GM18511 (cell line): ENCODE measurements at regions not wholly inside any gene's neighbourhood (a gene's known extent, or its start where the extent isn't known, plus 50 kb on each side); places are given as distances from the start of the nearest gene placed in this dataset.

ENCODE experiments used
- ATAC-seq: cut with Tn5 transposase; IDR thresholded peaks from one replicate; pipeline ENCODE4 v1.9.1; 2021; ENCODE audit warnings: mild to moderate bottlenecking, moderate library complexity; ENCODE audit not compliant: unreplicated experiment

DNA sequence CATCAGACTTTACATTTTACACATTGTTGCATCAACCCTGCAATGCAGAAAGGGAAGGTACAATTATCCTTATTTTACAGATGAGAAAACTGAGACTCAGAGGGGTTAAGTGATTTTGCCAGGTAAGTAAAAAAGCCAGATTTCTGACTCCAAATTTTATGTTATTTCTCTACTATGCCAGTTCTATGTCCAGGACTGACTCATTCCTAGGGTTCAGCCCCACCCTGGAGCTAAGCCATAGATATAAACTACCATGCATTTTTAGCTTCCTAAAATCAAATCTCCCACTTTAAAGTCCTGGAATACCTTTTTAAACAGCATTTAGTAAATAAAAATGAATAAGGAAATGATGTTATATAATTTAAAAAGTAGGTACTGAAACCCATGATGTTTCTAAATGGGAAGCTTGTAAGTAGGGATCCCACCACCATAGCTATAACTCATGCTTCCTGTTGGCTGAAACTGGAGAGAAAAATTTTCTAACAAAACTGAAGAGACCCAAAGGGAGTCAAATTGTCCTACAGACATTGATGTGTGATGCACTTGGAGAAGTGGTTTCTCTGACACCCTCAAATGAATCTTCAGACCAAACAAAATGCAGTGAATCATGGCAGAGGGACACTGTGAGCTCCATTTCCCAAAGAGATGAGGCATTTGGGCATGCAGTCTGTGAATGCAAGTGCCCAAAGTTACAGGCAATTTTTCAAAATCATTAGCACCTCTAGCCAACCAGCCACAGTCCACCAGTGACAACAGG is 301.7 kb upstream of the UMPS start:
- ATAC-seq = no peak

DNA sequence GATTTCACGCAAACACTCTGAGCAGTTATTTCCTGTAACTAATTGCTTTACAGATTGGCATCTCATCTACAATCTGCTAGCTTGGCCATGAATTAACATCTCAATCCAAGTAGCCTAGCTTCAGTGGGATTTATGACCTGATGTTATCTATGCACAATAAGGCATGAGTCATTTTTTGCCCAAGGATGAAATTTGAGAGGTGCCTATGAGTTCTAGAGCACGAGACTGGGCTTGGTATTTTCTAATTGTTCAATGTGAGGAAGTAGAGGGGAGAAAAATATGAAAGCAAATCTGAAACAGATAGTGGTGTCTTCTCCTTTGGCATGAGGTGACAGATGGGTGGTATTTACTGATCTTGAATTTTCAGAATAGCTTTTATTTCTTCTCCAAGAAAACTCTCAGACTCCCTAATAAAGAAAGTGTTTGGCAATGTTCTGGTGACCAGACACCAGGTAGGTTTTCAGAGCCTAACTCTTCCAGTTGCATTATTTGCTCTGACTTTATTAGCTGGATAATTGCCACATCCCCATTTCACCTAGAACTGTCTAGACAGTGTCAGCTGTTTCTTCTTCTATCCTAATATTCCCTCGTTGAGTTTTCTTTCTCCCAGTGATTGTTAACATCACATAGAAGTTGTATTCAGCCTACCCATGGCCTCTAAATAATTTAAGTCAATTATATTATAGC is 301.0 kb upstream of the UMPS start:
- no peak for ATAC-seq

DNA sequence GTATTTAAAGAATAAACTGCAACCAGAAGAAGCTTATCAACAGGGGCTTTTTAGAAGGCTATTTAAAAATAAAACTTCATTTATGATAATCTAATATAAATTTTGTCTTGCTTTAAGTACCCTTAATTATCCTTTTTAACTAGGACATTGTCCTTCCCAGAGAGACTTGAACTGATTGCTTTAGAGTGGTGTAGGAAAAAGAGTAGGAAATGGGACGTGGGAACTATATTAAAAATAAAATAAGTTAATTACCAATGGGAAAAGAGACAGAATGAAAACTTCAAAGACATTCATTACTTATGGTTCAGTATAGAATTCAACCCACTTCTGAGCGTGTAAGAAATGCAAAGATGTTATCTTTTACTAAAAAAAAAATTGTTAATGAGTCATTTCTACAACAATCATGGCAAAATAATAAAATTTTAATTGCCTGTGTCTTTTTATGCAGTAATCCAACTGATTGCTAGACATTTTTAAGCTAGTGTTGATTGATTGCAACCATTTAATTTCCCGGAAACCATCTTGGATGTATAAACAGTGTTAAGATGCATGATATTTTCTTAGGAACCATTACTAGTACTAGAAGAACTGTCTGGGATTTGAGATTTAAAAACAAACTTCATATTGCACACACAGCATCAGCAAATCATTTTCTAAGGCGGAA is 298.8 kb upstream of the UMPS start:
- ATAC-seq = no peak

DNA sequence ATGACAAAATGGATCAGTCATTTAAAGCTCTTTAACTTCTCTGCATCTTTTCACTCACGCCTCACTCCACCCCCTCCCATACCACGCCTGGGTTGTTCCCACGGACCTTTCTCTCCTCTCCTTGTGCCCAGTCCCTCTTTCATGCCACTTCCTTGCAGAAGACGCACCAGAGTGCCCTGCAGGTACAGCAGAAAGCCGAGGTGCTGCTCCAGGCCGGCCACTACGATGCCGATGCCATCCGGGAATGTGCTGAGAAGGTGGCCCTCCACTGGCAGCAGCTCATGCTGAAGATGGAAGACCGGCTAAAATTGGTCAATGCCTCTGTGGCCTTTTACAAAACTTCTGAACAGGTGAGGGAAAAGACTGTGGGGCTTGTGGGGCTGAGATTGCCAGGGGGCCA is 296.1 kb upstream of the UMPS start:
- ATAC-seq = no peak

DNA sequence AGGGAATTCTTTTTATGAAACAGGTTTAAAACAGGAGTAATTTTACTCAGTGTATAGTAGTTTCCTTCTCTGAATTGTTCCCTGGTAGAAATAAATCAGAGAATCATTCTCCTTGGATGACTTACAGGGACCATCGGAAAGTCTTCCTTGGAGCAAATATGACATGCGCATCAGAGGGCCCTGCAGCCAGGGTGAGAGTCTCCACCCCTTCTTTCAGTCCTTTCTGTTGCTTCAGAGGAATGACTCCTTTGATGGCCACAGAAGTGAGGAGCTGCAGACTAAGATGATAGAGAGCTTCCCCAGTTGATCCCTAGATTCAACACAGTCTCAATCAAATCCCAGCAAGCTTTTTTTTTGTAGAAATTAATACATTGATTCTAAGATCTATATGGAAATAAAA is 294.8 kb upstream of the UMPS start:
- no peak for ATAC-seq

DNA sequence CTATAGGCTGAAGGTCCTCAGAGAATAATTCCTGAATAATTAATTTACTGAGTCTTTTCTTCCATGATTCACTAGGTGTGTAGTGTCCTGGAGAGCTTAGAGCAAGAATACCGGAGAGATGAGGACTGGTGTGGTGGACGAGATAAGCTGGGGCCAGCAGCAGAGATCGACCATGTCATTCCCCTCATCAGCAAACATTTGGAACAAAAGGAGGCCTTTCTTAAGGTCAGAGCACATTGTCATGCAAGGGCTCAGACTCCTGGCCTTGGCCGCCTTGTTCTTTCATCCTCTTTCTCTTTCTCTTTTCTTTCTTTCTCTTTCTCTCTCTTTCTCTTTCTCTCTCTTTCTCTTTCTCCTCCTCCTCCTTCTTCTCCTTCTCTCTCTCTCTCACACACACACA is 291.4 kb upstream of the UMPS start:
- no peak for ATAC-seq

DNA sequence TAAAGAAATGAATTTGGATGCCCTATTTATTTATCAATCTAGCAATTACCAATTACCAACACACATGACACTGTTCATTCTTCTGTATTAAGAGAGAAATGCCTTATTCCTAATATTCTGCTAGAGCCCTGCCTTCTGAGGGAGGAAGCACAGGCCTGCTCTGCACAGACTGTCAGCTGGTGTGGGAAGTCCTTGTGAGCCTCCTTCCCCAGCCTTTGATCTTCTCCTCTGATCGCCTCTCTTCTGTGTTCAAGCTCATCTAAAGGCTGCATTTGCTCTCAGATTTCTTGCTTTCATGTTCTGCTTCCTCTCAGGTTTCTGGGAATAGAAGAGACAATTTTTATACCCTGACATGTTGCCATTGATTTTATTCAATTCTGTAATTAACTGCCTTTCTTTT is 290.6 kb upstream of the UMPS start:
- ATAC-seq = no peak

DNA sequence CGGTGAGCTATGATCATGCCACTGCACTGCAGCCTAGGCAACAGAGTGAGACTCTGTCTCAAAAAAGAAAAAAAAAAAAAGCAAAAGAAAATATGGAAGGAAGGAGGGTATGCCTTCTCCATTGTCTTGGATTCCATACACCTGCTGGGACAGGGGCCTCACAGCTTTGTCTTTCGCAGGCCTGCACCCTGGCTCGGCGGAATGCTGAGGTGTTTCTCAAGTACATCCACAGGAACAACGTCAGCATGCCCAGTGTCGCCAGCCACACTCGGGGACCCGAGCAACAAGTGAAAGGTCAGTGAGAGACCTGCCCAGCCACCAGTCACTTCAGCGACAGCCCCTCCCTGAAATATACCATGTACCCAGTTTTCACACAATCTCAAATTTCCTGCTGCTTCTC is 288.5 kb upstream of the UMPS start:
- ATAC-seq = no peak

DNA sequence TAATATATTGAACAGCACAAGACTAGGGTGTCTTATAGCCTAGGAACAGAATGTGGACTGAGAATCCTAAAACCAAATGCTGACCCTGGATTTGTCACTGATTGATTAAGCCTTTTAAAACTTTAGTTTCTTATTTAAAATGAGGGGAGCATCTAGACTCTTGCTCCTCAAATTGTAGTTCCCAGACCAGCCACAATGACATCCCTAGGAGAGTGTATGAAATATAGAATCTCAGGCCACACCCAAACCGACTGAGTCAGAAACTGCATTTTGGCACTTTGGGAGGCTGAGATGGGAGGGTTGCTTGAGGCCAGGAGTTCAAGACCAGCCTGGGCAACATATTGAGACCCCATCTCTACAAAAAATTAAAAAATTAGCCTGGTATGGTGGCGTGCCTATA is 287.8 kb upstream of the UMPS start:
- ATAC-seq = no peak

DNA sequence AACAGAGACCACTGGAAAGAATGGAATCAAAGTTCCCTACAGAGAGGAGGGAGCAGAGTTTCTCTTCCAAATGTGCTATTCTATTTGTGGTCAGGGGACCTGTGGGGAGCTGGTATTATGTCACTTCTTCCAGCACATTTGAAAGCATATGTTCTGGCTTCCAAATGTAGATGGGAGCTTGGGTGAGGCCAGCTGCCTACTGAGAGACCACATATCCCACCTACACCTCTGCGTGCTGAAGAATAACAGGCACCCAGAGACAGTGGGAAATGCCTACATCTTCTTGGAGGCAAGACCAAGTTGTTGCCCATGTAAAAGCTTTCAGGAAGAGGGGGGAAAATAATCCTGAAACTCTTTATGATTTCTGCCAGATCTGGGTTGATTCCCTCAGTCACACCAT is 286.8 kb upstream of the UMPS start:
- ATAC-seq = no peak

DNA sequence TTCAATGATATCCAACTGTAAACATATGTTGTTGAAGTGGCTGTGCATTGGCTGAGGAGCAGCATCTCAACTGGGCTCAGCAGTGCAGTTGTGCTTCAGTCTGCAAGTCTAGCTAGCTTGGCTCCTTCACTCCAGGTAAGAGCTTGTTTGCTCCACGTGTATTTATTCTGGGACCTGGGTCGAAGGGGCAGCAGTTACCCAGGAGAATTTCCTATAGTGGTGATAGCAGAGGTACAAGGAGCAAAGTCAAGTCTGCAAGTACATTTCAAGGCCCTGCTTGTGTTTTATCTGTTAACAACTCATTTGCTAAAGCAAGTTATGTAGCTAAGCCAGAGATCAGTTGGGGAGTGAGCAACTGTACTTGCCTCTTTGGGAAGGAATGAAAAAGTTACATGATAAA is 286.2 kb upstream of the UMPS start:
- no peak for ATAC-seq

DNA sequence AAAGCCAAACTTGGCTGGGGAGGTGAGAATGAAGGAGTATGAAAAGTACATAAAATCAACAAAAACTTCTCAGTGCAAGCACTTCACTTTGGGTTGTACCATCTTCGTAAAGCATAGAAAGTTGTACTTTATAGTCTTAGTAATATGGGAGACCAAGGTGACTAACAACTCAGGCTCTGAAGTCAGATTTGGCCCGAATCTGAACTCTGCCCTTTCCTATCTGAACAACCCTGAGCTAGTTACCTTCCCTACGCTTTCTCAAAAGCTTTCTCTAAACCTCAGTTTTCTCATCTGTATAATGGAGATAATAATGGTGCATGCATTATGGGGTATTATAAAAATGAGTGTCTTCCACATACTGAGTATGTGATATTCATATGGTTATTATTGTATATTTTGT is 285.4 kb upstream of the UMPS start:
- ATAC-seq = no peak

DNA sequence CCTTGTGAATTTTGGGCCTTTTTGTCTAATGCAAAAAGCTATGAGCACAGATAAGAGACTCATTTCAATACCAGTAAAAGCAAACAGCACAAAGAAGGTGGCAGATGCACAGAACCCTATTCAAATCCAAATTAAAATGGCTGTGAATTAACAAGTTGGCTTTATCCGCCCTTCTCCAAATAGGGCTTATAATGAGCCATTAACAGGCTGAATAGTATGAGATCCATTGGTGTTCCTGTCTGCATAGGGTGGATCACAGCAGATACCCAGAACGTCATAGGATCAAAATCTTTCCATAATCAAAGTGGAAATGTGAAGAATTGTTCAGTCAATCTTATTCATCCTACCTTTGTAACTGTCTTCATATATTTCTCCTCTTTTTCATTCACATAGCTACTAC is 282.4 kb upstream of the UMPS start:
- no peak for ATAC-seq

DNA sequence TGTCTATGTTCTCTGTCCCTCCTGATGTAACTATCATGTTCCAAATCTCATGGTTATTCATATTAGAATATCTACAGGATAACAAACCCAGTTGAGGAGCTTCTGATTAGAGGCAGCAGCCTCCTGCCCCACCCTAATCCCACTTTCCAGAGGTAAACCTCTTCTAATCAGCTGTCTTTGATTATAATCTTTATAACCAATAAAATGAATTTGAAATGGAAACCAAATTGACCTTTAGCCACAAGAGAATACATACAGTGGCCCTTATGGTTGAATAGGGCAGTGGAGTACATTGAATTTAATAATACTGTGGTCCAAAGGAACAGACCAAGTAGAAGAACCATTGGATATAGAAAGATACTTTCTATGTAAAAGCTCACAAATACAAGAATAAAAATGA is 281.3 kb upstream of the UMPS start:
- no peak for ATAC-seq

DNA sequence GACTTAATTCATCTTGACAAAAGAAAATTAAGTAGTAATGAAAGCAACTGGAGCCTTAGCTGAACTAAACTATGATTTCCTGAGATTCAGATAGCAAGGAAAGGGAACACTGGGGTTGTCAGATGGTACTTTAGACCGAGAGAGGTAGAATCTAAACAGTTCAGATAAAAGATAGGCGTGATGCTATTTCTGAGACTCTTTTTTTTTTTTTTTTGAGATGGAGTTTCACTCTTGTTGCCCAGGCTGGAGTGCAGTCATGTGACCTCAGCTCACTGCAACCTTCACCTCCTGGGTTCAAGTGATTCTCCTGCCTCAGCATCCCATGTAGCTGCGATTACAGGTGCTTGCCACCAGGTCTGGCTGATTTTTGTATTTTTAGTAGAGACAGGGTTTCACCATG is 279.9 kb upstream of the UMPS start:
- ATAC-seq = no peak

DNA sequence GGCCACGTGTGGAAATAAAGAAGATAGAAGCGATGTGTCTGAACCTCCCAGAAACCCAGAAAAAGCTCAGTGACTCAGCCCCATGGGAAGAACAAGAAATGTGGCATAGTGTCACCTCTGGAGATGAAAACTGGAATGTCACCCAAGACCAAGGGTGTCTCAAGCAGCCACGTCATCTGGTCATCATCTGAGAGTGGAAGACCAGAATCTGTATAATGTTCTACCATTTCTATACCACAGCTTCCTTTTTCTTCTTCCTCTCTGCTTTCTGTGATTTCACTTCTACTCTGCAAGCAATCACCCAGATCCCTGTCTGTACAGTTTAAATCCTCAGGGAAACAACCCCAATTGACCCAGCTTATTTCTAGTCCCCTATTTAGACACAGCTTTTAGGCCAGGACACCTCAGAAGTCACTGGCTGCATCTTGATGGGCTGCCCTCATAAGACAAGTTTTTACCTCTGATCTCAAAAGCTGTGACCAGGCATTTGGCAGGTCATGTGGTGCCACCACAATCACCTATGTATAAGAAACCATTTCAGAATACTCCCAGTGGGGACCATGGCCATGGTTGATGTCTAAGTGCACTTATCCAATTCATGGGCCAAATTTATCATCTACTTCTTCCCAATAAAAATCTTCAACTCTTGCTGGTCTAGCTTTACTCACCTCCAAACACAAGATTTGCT is 278.5 kb upstream of the UMPS start:
- peak; percentile 72 for ATAC-seq

DNA sequence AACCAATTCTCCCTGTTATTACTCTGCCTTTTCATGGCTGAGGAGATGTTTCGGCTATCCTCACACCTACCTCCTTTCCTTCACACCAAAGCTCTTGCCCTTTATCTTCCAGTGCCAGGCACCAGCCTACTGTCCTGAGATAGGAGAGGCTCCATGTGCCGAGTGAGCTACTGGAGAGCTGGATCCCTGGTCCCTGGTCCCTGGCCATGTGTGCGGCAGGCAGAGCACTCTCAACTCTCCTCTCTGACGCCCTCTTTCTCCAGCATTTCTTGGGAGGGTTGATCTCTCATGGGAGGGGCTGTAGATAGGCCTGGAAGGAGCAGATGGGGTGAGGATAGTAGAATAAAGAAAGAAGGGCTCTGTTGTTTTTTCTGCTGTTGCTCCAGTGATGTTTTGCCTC is 277.1 kb upstream of the UMPS start:
- ATAC-seq = no peak

DNA sequence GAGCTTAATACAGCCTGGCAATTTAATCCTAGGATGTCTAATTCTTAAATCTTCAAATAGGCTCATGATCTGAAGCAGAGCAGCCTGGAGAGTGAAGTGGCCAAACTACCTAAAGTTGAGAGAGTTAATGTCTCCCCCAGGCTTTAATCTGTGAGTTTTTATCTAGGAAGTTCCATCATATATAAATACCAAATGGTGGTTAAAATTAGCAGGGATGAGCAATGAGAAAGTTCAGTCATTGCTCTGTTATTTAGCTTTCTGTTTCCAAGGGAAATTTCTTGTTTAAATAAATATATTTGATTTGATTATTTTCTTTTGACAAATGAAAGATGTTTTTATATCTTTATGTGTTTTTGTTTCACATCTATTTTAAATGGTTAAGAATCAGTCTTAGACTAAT is 274.4 kb upstream of the UMPS start:
- no peak for ATAC-seq

DNA sequence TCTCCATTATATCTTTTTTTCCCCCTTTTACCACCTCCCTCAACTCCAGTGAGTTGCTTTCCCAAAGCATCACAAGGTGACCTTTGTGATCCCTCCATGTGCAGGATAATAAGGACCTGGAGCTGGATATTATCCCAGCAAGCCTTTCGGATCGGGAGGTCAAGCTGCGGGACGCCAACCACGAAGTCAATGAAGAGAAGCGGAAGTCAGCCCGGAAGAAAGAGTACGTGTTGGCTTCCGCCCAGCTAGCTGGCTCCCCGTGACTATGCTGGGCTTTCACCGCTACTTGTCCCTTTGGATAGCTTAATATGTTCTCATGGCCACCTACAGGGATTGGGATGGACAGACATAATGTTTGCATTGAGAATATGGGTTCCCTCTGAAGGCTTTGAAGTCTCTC is 273.7 kb upstream of the UMPS start:
- ATAC-seq = no peak

DNA sequence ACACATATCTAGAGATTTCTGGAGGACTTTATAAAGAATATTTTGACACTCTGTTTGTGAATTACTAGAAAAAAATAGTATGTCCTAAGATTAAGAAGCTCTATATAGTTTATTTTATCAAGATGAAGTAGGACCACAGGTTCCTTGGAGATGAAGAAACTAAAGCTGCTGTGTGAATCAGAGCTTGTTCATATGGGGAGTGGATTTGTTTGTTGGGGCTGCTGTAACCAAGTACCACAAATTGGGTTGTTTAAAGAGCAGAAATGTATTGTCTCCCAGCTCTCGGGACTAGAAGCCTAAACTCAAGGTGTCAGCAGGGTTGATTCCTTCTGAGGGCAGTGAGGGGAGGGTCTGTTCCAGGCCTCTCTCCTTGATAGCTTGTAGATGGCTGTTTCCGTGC is 270.6 kb upstream of the UMPS start:
- no peak for ATAC-seq

DNA sequence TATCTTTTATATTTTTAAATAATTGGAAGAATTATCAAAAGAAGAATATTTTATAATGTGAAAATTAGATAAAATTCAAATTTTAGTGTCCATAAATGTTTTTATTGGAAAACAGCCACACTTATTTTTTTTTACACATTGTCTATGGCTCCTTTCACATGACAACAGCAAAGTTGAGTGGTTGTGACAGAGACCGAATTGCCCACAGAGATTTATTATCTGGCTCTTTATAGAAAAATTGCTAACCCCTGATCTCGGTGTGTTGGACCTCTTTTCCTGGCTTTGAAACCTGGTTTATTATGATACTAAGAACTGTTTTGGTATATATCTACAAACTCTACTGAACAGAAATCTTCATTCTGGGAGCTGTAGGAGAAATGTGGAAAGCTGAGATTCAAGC is 269.1 kb upstream of the UMPS start:
- ATAC-seq = no peak
